HCT116 (cell line): ENCODE measurements at regions not wholly inside any gene's neighbourhood (a gene's known extent, or its start where the extent isn't known, plus 50 kb on each side); places are given as distances from the start of the nearest gene placed in this dataset.

Experiments used
- ATAC-seq: fragments of 200-7000 bp; cut with Tn5 transposase; 2 replicates; pipeline ENCODE4 v1.9.1; 2020; ENCODE audit warnings: mild to moderate bottlenecking, moderate library complexity
- BruUV-seq: library from RNA; stranded (reverse); fragments of 400-500 nt; replicated peaks from 2 replicates; lab custom pipeline; 2021; lab: Mats Ljungman, UMichigan
- CTCF ChIA-PET: fragments of 300-600 bp; sonication (Branson Sonifier 250); formaldehyde crosslinking; loops from one replicate; lab custom pipeline; 2021; ENCODE audit warnings: antibody characterized with exemption; lab: Charles Lee
- POLR2A ChIA-PET: fragments of 300-600, 350-600 bp; sonication (Branson Sonifier 250); formaldehyde crosslinking; loops from one replicate; lab custom pipeline; 2021; ENCODE audit warnings: antibody characterized with exemption; lab: Charles Lee
- RAD21 ChIA-PET, 2 experiments: fragments of 300-600 bp; sonication (Branson Sonifier 250); formaldehyde crosslinking; loops; one replicate each; lab custom pipeline; 2023; ENCODE audit warnings: low total read pairs in 2 of 2; ENCODE audit not compliant: uncharacterized antibody in 2 of 2, unreplicated experiment in 2 of 2, low non-redundant PET in 1 of 2; lab: Charles Lee
- DNase-seq: peaks from one replicate; pipeline ENCODE4 v3.0.0-alpha.2; 2010; ENCODE audit warnings: low read depth, low spot score
- H2AFZ ChIP-seq: fragments of 200-600 bp; shearing (Covaris generic), sonication (generic); 2 replicates; pipeline ENCODE4 v1.6.1; 2017; ENCODE audit warnings: low read depth, mixed run types, mixed read lengths, antibody characterized with exemption, low read length; ENCODE audit not compliant: poor library complexity, severe bottlenecking
- H3K27ac ChIP-seq: 2 replicates; pipeline ENCODE4 v1.5.1; 2012; ENCODE audit warnings: low read depth, low read length
- H3K27me3 ChIP-seq: fragments of 200-600 bp; sonication (generic); 2 replicates; pipeline ENCODE4 v1.6.1; 2016; ENCODE audit warnings: mixed run types, low read length, mixed read lengths; ENCODE audit not compliant: insufficient read depth
- H3K36me3 ChIP-seq, 2 experiments: fragments of 200-500 bp in 1 of 2; fragments of 200-600 bp in 1 of 2; sonication (Bioruptor generic) in 1 of 2; sonication (generic) in 1 of 2; 2 replicates each; pipeline versions ENCODE4 v1.5.1 to v1.6.1; 2014 to 2016; ENCODE audit warnings: low read length in 2 of 2, inconsistent platforms in 1 of 2, mixed read lengths in 1 of 2, mixed run types in 1 of 2; ENCODE audit not compliant: insufficient read depth in 2 of 2, control insufficient read depth in 1 of 2
- H3K4me1 ChIP-seq, 2 experiments: fragments of 200-600 bp in 1 of 2; sonication (generic) in 1 of 2; 2 replicates each; pipeline versions ENCODE4 v1.5.1 to v1.6.1; 2012 to 2017; ENCODE audit warnings: low read length in 2 of 2, inconsistent platforms in 1 of 2, mild to moderate bottlenecking in 1 of 2, mixed read lengths in 1 of 2, mixed run types in 1 of 2, moderate library complexity in 1 of 2; ENCODE audit not compliant: insufficient read depth in 2 of 2, control insufficient read depth in 1 of 2
- H3K4me2 ChIP-seq: fragments of 200-600 bp; sonication (generic); 2 replicates; pipeline ENCODE4 v1.6.1; 2017; ENCODE audit warnings: mixed run types, low read length, mixed read lengths
- H3K4me3 ChIP-seq, 2 experiments: fragments of 200-600 bp in 1 of 2; sonication (generic) in 1 of 2; replicated peaks in 1 of 2; 2 replicates each; pipeline ENCODE4 v1.5.1; 2011 to 2016; ENCODE audit warnings: low read length in 2 of 2, control low read depth in 1 of 2, low read depth in 1 of 2, mild to moderate bottlenecking in 1 of 2, mixed read lengths in 1 of 2, mixed run types in 1 of 2
- H3K79me2 ChIP-seq: fragments of 200-600 bp; sonication (generic); 2 replicates; pipeline ENCODE4 v1.6.1; 2017; ENCODE audit warnings: mild to moderate bottlenecking, mixed run types, low read length, moderate library complexity, mixed read lengths; ENCODE audit not compliant: insufficient read depth
- H3K9ac ChIP-seq: fragments of 200-600 bp; sonication (generic); 2 replicates; pipeline ENCODE4 v1.6.1; 2016; ENCODE audit warnings: low read length, mixed read lengths
- H3K9me2 ChIP-seq: fragments of 200-600 bp; sonication (generic), shearing (Covaris generic); 2 replicates; pipeline ENCODE4 v1.6.1; 2017; ENCODE audit warnings: mixed run types, mild to moderate bottlenecking, moderate library complexity; ENCODE audit not compliant: insufficient read depth
- H3K9me3 ChIP-seq, 2 experiments: fragments of 200-500 bp in 1 of 2; fragments of 200-600 bp in 1 of 2; sonication (Bioruptor generic) in 1 of 2; sonication (generic) in 1 of 2; 2 replicates each; pipeline ENCODE4 v1.6.1; 2014 to 2017; ENCODE audit warnings: low read length in 2 of 2, mixed read lengths in 2 of 2, inconsistent platforms in 1 of 2, low read depth in 1 of 2, mild to moderate bottlenecking in 1 of 2, mixed run types in 1 of 2, moderate library complexity in 1 of 2; ENCODE audit not compliant: control insufficient read depth in 1 of 2, insufficient read depth in 1 of 2
- H4K20me1 ChIP-seq: fragments of 200-600 bp; sonication (generic), shearing (Covaris generic); 2 replicates; pipeline ENCODE4 v1.6.1; 2017; ENCODE audit warnings: mixed run types, mild to moderate bottlenecking, moderate library complexity; ENCODE audit not compliant: insufficient read depth
- CBX3 ChIP-seq: IDR thresholded peaks from 2 replicates; pipeline ENCODE4 v1.6.1; 2012; ENCODE audit warnings: low read depth
- CEBPB ChIP-seq: IDR thresholded peaks from 2 replicates; pipeline ENCODE4 v1.6.1; 2012; ENCODE audit warnings: low read depth
- EGR1 ChIP-seq: IDR thresholded peaks from 2 replicates; pipeline ENCODE4 v1.6.1; 2012; ENCODE audit warnings: low read depth
- EZH2 ChIP-seq: fragments of 200-600 bp; sonication (generic); IDR thresholded peaks from 2 replicates; pipeline ENCODE4 v1.6.1; 2017; ENCODE audit warnings: antibody characterized with exemption, mixed run types
- EZH2phosphoT487 ChIP-seq: fragments of 200-600 bp; IDR thresholded peaks from 2 replicates; pipeline ENCODE4 v1.6.1; 2018; ENCODE audit warnings: antibody characterized with exemption, borderline replicate concordance
- POLR2A ChIP-seq: IDR thresholded peaks from 2 replicates; pipeline ENCODE4 v1.7.0; 2011; ENCODE audit warnings: borderline replicate concordance; ENCODE audit not compliant: insufficient read depth, insufficient read length; ENCODE audit errors: extremely low read depth
- POLR2AphosphoS5 ChIP-seq: IDR thresholded peaks from 2 replicates; pipeline ENCODE4 v1.6.1; 2011; ENCODE audit warnings: mild to moderate bottlenecking, low read depth, low read length, moderate library complexity
- RAD21 ChIP-seq: IDR thresholded peaks from 2 replicates; pipeline ENCODE4 v1.6.1; 2012; ENCODE audit warnings: low read depth, mild to moderate bottlenecking
- SRF ChIP-seq: IDR thresholded peaks from 2 replicates; pipeline ENCODE4 v1.6.1; 2012; ENCODE audit warnings: low read depth
- YY1 ChIP-seq: IDR thresholded peaks from 2 replicates; pipeline ENCODE4 v1.6.1; 2011; ENCODE audit warnings: low read length, low read depth, moderate library complexity, mild to moderate bottlenecking; ENCODE audit not compliant: insufficient replicate concordance; ENCODE audit errors: extremely low read depth
- ZFX ChIP-seq: fragments of 450-650 bp; IDR thresholded peaks from 2 replicates; pipeline ENCODE4 v1.6.1; 2017
- ZNF274 ChIP-seq: fragments of 200-500 bp; sonication (Bioruptor generic); IDR thresholded peaks from 2 replicates; pipeline ENCODE4 v1.6.1; 2014; ENCODE audit warnings: mild to moderate bottlenecking, low read depth, low read length, inconsistent platforms
- intact Hi-C: fragments of 100-400 bp; cut with micrococcal nuclease; formaldehyde crosslinking; loops from 2 replicates; pipeline ENCODE4 v1.10.0; 2022
- TF ChIP-seq, protein P1 (sequence below): IDR thresholded peaks from 2 replicates; pipeline ENCODE4 v1.6.1; 2011; ENCODE audit warnings: mild to moderate bottlenecking, low read length, moderate library complexity; ENCODE audit not compliant: insufficient replicate concordance; ENCODE audit errors: extremely low read depth
- TF ChIP-seq, protein P2 (sequence below): IDR thresholded peaks from 2 replicates; pipeline ENCODE4 v1.6.1; 2012
- TF ChIP-seq, protein P3 (sequence below): IDR thresholded peaks from 2 replicates; pipeline ENCODE4 v1.6.1; 2012; ENCODE audit warnings: low read depth

DNA sequence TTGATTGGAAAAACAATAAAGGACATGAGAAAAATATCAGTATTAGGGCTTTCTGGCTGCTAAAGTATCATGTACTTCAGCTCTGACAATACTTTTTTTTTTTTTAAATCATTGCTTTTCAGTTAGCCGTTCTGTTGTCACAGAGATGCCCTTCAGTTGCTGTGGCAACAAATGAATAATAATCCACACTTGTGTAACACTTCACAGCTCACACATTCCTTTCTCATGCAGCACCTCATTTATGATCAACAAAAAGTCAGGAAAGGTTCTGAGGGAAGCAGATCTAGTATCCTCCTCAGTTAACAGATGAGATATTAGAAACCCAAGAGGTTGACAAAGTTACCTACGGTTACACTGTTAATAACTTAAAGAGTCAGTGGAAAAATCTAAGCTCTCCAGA lies 444.2 kb upstream of the SLIT2 start:
- RAD21 ChIA-PET, result no interaction called here
- Histone ChIP-seq H3K9ac (no peak overlapping the region), H3K9me2 (no peaks in the 10 kb centered on the region), H3K36me3 (no peaks in the 10 kb centered on the region), H3K27ac (no peak overlapping the region), H3K9me3 (no peaks in the 10 kb centered on the region), H3K4me1 (no peaks in the 10 kb centered on the region), H3K27me3 (no peaks in the 10 kb centered on the region), H3K4me2 (no peak overlapping the region), H3K4me3 (no peak overlapping the region), H4K20me1 (no peaks in the 10 kb centered on the region), H2AFZ (no peak overlapping the region), H3K79me2 (no peaks in the 10 kb centered on the region)
- DNase-seq (no peak), ATAC-seq (no peak)
- intact Hi-C loops, result no loop called here
- no TSS peak for BruUV-seq
- CTCF ChIA-PET, result no interaction called here
- POLR2A ChIA-PET, result no interaction called here
- TF ChIP-seq EGR1 (no peak), CBX3 (no peak), POLR2A (no peak), YY1 (no peak), SRF (no peak), EZH2phosphoT487 (no peak), ZNF274 (no peak), RAD21 (no peak), POLR2AphosphoS5 (no peak)
- TF ChIP-seq, protein P1, sequence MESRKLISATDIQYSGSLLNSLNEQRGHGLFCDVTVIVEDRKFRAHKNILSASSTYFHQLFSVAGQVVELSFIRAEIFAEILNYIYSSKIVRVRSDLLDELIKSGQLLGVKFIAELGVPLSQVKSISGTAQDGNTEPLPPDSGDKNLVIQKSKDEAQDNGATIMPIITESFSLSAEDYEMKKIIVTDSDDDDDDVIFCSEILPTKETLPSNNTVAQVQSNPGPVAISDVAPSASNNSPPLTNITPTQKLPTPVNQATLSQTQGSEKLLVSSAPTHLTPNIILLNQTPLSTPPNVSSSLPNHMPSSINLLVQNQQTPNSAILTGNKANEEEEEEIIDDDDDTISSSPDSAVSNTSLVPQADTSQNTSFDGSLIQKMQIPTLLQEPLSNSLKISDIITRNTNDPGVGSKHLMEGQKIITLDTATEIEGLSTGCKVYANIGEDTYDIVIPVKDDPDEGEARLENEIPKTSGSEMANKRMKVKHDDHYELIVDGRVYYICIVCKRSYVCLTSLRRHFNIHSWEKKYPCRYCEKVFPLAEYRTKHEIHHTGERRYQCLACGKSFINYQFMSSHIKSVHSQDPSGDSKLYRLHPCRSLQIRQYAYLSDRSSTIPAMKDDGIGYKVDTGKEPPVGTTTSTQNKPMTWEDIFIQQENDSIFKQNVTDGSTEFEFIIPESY, result no peak

DNA sequence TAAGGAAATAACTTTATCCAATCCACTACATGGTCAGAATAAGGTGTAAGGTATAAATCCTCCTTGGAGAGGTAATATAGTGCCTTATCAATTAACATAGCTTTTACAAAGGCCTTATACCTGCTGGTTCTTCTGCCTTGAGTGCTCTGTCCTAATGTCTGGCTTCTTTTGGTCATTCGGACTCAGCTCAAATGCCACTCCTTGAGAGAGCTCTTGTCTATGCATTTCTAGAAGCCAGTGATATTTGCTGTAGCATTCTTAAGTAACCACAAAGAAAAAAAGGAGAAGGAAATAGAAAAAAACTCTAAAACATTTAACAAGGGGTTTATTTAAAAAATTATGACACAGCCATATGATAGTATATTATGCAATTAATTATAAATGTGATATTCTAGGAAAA lies 444.8 kb upstream of the SLIT2 start:
- H2AFZ ChIP-seq, result no peak overlapping the region
- no TSS peak for BruUV-seq
- TF ChIP-seq, protein P2, sequence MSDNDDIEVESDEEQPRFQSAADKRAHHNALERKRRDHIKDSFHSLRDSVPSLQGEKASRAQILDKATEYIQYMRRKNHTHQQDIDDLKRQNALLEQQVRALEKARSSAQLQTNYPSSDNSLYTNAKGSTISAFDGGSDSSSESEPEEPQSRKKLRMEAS, result no peak
- TF ChIP-seq CBX3 (no peak), ZNF274 (no peak), CEBPB (no peak), ZFX (no peak), EZH2 (no peak), YY1 (no peak), POLR2A (no peak), RAD21 (no peak)
- TF ChIP-seq, protein P3, sequence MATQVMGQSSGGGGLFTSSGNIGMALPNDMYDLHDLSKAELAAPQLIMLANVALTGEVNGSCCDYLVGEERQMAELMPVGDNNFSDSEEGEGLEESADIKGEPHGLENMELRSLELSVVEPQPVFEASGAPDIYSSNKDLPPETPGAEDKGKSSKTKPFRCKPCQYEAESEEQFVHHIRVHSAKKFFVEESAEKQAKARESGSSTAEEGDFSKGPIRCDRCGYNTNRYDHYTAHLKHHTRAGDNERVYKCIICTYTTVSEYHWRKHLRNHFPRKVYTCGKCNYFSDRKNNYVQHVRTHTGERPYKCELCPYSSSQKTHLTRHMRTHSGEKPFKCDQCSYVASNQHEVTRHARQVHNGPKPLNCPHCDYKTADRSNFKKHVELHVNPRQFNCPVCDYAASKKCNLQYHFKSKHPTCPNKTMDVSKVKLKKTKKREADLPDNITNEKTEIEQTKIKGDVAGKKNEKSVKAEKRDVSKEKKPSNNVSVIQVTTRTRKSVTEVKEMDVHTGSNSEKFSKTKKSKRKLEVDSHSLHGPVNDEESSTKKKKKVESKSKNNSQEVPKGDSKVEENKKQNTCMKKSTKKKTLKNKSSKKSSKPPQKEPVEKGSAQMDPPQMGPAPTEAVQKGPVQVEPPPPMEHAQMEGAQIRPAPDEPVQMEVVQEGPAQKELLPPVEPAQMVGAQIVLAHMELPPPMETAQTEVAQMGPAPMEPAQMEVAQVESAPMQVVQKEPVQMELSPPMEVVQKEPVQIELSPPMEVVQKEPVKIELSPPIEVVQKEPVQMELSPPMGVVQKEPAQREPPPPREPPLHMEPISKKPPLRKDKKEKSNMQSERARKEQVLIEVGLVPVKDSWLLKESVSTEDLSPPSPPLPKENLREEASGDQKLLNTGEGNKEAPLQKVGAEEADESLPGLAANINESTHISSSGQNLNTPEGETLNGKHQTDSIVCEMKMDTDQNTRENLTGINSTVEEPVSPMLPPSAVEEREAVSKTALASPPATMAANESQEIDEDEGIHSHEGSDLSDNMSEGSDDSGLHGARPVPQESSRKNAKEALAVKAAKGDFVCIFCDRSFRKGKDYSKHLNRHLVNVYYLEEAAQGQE, result no peak

More for the DNA sequence above, 444.8 kb upstream of the SLIT2 start:
- no peak overlapping the region for H3K4me2 ChIP-seq
- no peak overlapping the region for H3K9ac ChIP-seq
- ChIA-PET RAD21 (no interaction called here), CTCF (no interaction called here), POLR2A (no interaction called here)
- no peak for DNase-seq
- no peaks in the 10 kb centered on the region for H3K27me3 ChIP-seq
- no peaks in the 10 kb centered on the region for H3K36me3 ChIP-seq
- no peak for ATAC-seq
- H4K20me1 ChIP-seq, result no peaks in the 10 kb centered on the region
- H3K4me1 ChIP-seq, result no peaks in the 10 kb centered on the region
- intact Hi-C loops, result no loop called here
- no peaks in the 10 kb centered on the region for H3K9me2 ChIP-seq
- no peaks in the 10 kb centered on the region for H3K79me2 ChIP-seq
- H3K4me3 ChIP-seq, result no peak overlapping the region
- H3K9me3 ChIP-seq, result no peaks in the 10 kb centered on the region
- H3K27ac ChIP-seq, result no peak overlapping the region
